SH-SY5Y (cell line): ENCODE measurements at regions not wholly inside any gene's neighbourhood (a gene's known extent, or its start where the extent isn't known, plus 50 kb on each side); places are given as distances from the start of the nearest gene placed in this dataset.

ENCODE experiments used
- GATA2 ChIP-seq: IDR thresholded peaks from 2 replicates; pipeline ENCODE4 v1.6.1; 2011; ENCODE audit warnings: mild to moderate bottlenecking, low read depth, low read length
- GATA3 ChIP-seq: IDR thresholded peaks from 2 replicates; pipeline ENCODE4 v1.6.1; 2011; ENCODE audit warnings: low read depth, mild to moderate bottlenecking, low read length, moderate library complexity

GRCh38 chr2:234309431-234309830 lies 187.4 kb downstream of the ARL4C start:
- TF ChIP-seq GATA2: no peak
- no peak for TF ChIP-seq GATA3
